Thoracic aorta (tissue), 2 donors: ENCODE measurements at regions not wholly inside any gene's neighbourhood (a gene's known extent, or its start where the extent isn't known, plus 50 kb on each side); places are given as distances from the start of the nearest gene placed in this dataset.
"Not testable (repeated sequence)": the region's sequence is repeated elsewhere in the genome, so short reads cannot be mapped to it uniquely, and the experiment has no call there.

Experiments used
- ATAC-seq: fragments of 150-250 bp; one replicate; pipeline ENCODE4 v1.8.0; 2017; ENCODE audit warnings: low read depth; ENCODE audit not compliant: insufficient number of reproducible peaks, low FRiP score
- DNase-seq: peaks from one replicate; pipeline ENCODE4 v3.0.0-alpha.2; 2020; ENCODE audit warnings: low spot score
- H3K27ac ChIP-seq, 2 donors: fragments of 200-600 bp; sonication (generic); 1 replicate in 1 of 2; 2 replicates in 1 of 2; pipeline ENCODE4 v1.5.1; 2016; ENCODE audit warnings: mild to moderate bottlenecking in 2 of 2, moderate library complexity in 2 of 2
- H3K27me3 ChIP-seq: fragments of 200-600 bp; sonication (generic); replicated peaks from 2 replicates; pipeline ENCODE4 v1.6.0; 2016; ENCODE audit warnings: mild to moderate bottlenecking; ENCODE audit not compliant: insufficient read depth
- H3K36me3 ChIP-seq: fragments of 200-600 bp; sonication (generic); one replicate; pipeline ENCODE4 v1.5.1; 2016
- H3K4me1 ChIP-seq, 2 donors: fragments of 200-600 bp; sonication (generic); 1 replicate in 1 of 2; 2 replicates in 1 of 2; pipeline versions ENCODE4 v1.5.1 to v1.6.0; 2016; ENCODE audit warnings: low read depth in 2 of 2, mild to moderate bottlenecking in 1 of 2; ENCODE audit not compliant: control insufficient read depth in 1 of 2
- H3K4me3 ChIP-seq: fragments of 200-600 bp; sonication (generic); 2 replicates; pipeline ENCODE4 v1.5.1; 2016; ENCODE audit warnings: mild to moderate bottlenecking
- H3K9me3 ChIP-seq: fragments of 200-600 bp; sonication (generic); 2 replicates; pipeline ENCODE4 v1.5.1; 2016
- TF ChIP-seq, protein P1 (sequence below): fragments of 200-600 bp; sonication (generic); IDR thresholded peaks from one replicate; pipeline ENCODE4 v1.5.1; 2019; ENCODE audit warnings: antibody characterized with exemption

GRCh38 chr5:104050436-104050835, 487.8 kb upstream of the NUDT12 start:
- no peak overlapping the region for H3K4me3 ChIP-seq
- H3K27me3 ChIP-seq, result no peaks in the 10 kb centered on the region
- ATAC-seq (no peak), DNase-seq (no peak)
- no peaks in the 10 kb centered on the region for H3K36me3 ChIP-seq
- TF ChIP-seq, protein P1, sequence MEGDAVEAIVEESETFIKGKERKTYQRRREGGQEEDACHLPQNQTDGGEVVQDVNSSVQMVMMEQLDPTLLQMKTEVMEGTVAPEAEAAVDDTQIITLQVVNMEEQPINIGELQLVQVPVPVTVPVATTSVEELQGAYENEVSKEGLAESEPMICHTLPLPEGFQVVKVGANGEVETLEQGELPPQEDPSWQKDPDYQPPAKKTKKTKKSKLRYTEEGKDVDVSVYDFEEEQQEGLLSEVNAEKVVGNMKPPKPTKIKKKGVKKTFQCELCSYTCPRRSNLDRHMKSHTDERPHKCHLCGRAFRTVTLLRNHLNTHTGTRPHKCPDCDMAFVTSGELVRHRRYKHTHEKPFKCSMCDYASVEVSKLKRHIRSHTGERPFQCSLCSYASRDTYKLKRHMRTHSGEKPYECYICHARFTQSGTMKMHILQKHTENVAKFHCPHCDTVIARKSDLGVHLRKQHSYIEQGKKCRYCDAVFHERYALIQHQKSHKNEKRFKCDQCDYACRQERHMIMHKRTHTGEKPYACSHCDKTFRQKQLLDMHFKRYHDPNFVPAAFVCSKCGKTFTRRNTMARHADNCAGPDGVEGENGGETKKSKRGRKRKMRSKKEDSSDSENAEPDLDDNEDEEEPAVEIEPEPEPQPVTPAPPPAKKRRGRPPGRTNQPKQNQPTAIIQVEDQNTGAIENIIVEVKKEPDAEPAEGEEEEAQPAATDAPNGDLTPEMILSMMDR, result no peak
- H3K4me1 ChIP-seq, result no peaks in the 10 kb centered on the region
- no peak overlapping the region for H3K27ac ChIP-seq
- H3K9me3 ChIP-seq, result no peaks in the 10 kb centered on the region

DNA sequence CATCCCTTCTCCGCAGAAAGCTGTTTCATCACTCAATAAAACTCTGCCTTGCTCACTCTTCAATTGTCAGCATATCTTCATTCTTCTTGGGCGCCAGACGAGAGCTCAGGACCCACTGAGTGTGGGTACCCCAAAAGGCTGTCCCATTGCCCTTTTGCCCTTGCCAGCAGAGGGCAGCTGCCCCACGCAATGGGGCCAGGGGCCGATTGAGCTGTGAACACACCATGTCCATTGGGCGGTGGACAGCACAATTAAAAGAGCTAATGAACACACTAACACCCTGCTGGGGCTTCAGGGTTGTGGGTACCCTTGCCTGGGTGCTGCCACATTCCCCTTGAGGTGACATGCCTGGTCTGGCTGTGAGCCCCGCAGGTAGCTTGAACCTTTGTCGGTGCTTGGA, 487.2 kb upstream of the NUDT12 start:
- H3K36me3 ChIP-seq, result no peaks in the 10 kb centered on the region
- no peaks in the 10 kb centered on the region for H3K27me3 ChIP-seq

GRCh38 chr5:104048231-104048630, 485.6 kb upstream of the NUDT12 start:
- Histone ChIP-seq H3K4me1 (no peaks in the 10 kb centered on the region), H3K9me3 (no peaks in the 10 kb centered on the region), H3K27me3 (no peaks in the 10 kb centered on the region), H3K4me3 (no peak overlapping the region), H3K36me3 (no peaks in the 10 kb centered on the region), H3K27ac (no peak overlapping the region)
- DNase-seq (no peak), ATAC-seq (no peak)
- TF ChIP-seq, protein P1, result no peak

More for the DNA sequence above, 487.2 kb upstream of the NUDT12 start:
- Histone ChIP-seq H3K4me1 (no peaks in the 10 kb centered on the region), H3K9me3 (no peaks in the 10 kb centered on the region), H3K27ac (no peak overlapping the region), H3K4me3 (no peak overlapping the region)
- TF ChIP-seq, protein P1, result no peak
- DNase-seq (no peak), ATAC-seq (no peak)

DNA sequence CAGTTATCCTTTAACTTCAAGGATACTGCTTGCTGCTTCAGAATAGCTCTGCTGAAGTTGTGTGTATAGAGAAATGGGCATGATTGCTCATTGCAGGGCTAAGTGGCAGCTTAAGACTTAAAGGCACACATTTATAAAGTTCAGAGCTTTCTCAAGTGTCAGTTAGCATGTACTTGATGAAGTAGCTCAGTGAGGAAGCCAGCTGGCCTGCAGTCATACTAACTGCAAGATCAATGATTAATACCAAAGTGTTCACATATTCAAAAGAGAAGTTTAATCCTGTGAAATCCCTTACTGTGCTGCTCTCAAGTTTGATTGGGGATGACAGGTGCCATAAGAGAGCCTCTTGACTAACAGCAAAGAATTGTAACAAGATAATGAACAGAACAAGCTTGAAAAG, 483.4 kb upstream of the NUDT12 start:
- Histone ChIP-seq H3K27me3 (no peaks in the 10 kb centered on the region), H3K4me1 (no peaks in the 10 kb centered on the region), H3K36me3 (no peaks in the 10 kb centered on the region), H3K9me3 (no peaks in the 10 kb centered on the region), H3K27ac (no peak overlapping the region), H3K4me3 (no peak overlapping the region)
- DNase-seq (no peak), ATAC-seq (no peak)
- TF ChIP-seq, protein P1, result no peak

- ATAC-seq, result not testable (repeated sequence)
These were observed 477.3 kb upstream of the NUDT12 start for GRCh38 chr5:104039871-104040270.

GRCh38 chr5:104037136-104037535, 474.5 kb upstream of the NUDT12 start:
- H3K27me3 ChIP-seq, H3K4me1 ChIP-seq, DNase-seq: not testable (repeated sequence)

More at GRCh38 chr5:104039871-104040270, 477.3 kb upstream of the NUDT12 start:
- H3K4me3 ChIP-seq, H3K4me1 ChIP-seq, H3K9me3 ChIP-seq, H3K27ac ChIP-seq, H3K36me3 ChIP-seq, DNase-seq, H3K27me3 ChIP-seq: not testable (repeated sequence)

DNA sequence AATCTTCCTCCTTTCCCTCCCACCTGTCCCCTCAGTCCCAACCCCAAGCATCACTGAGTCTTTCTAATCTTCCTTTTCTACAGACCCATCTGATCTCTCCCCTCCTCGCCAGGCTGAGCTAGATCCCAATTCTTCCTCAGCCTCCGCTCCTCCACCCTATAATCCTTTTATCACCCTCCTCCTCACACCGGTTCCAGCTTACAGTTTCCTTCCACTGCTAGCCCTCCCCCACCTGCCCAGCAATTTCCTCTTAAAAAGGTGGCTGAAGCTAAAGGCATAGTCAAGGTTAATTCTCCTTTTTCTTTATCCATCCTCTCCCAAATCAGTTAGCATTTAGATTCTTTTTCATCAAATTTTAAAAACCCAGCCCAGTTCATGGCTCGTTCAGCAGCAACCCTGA, 470.6 kb upstream of the NUDT12 start:
- not testable (repeated sequence) for H3K27me3 ChIP-seq, H3K4me3 ChIP-seq, H3K9me3 ChIP-seq, H3K36me3 ChIP-seq, H3K4me1 ChIP-seq, DNase-seq, ATAC-seq, H3K27ac ChIP-seq

More at GRCh38 chr5:104037136-104037535, 474.5 kb upstream of the NUDT12 start:
- H3K27ac ChIP-seq, ATAC-seq, H3K9me3 ChIP-seq, H3K4me3 ChIP-seq, H3K36me3 ChIP-seq: not testable (repeated sequence)
